ENCODE measurements at regions not wholly inside any gene's neighbourhood (a gene's known extent, or its start where the extent isn't known, plus 50 kb on each side); places are given as distances from the start of the nearest gene placed in this dataset.

DNA sequence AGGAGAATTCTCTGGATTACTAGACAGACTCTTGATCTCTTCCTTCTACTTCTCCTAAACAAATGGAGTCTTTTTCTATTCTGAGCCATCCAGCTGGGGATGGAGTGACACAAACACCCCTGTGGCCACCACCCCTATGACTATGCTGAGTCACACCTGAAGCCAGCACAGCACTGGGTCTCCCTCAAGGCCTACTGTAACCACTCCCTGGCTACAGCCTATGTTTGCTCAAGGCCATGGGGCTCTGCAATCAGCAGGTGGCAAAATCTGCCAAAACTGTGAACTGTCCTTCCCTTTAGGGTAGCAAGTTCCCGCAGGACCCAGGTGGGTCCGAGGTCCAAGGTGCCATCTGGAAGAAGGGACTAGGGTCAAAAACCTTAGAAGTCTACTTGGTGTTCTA is 132.3 kb downstream of the TINAG start:
- TF ChIP-seq, protein P1, sequence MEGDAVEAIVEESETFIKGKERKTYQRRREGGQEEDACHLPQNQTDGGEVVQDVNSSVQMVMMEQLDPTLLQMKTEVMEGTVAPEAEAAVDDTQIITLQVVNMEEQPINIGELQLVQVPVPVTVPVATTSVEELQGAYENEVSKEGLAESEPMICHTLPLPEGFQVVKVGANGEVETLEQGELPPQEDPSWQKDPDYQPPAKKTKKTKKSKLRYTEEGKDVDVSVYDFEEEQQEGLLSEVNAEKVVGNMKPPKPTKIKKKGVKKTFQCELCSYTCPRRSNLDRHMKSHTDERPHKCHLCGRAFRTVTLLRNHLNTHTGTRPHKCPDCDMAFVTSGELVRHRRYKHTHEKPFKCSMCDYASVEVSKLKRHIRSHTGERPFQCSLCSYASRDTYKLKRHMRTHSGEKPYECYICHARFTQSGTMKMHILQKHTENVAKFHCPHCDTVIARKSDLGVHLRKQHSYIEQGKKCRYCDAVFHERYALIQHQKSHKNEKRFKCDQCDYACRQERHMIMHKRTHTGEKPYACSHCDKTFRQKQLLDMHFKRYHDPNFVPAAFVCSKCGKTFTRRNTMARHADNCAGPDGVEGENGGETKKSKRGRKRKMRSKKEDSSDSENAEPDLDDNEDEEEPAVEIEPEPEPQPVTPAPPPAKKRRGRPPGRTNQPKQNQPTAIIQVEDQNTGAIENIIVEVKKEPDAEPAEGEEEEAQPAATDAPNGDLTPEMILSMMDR (conservative IDR thresholded peaks at IDR 0.05) = no peak
- H3K27ac ChIP-seq = no peak overlapping the region

GRCh38 chr6:54441020-54441419 is 132.8 kb downstream of the TINAG start:
- H3K27ac ChIP-seq = no peak overlapping the region
- TF ChIP-seq, protein P1 (conservative IDR thresholded peaks at IDR 0.05) = no peak

DNA sequence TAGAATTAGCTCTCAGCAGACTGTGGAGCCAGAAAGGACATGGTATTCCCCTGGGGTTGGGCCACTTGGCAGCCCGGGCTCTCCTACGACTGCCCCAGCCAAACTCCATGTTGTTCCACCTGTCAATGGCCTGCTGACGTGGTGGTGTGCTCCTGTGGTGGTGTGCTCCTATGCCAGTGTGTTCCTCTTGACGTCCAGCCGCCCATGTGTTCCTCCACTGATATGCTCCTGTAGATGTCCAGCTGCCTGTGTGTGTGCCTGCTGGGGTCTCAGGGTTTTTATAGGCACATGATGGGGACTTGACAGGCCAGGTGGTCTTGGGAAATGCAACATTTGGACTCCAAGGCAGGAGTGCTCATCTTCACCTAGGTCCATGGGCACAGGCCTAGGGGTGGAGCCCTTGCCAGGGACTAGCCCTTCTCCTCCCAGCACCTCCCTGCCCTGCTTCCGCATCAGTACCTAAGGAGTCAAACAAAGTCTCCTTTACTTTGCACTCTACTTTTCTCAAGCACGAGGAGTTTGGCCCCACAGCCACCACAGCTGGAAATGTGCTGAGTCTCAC is 133.5 kb downstream of the TINAG start:
- TF ChIP-seq, protein P1 (conservative IDR thresholded peaks at IDR 0.05) = no peak
- no peak overlapping the region for H3K27ac ChIP-seq

- TF ChIP-seq, protein P1 (conservative IDR thresholded peaks at IDR 0.05) = no peak
- no peak overlapping the region for H3K27ac ChIP-seq
Observed at GRCh38 chr6:54445207-54445606, 137.0 kb downstream of the TINAG start.

GRCh38 chr6:54448617-54449016 is 140.4 kb downstream of the TINAG start:
- TF ChIP-seq, protein P1 (conservative IDR thresholded peaks at IDR 0.05) = no peak

DNA sequence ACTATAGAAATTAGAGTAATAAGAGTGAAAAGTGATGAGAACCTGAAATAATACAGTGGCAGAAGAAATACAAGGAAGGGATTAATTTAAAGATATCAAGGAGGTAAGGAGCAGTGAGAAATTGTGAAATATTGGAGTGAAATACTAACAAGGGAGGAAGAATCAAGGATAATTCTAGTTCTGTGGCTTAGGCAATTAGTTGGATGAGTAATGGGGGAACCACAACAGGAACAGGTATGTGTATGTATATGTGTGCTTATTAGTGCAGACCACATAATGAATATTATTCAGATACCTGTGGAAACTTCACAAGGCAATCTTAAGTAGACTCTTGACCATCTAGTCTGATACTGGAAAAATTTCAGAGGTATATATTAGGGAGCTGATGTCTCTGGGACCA is 143.3 kb downstream of the TINAG start:
- H3K27ac ChIP-seq = no peak overlapping the region
- TF ChIP-seq, protein P1 (conservative IDR thresholded peaks at IDR 0.05) = no peak

More at GRCh38 chr6:54448617-54449016, 140.4 kb downstream of the TINAG start:
- H3K27ac ChIP-seq = no peak overlapping the region

DNA sequence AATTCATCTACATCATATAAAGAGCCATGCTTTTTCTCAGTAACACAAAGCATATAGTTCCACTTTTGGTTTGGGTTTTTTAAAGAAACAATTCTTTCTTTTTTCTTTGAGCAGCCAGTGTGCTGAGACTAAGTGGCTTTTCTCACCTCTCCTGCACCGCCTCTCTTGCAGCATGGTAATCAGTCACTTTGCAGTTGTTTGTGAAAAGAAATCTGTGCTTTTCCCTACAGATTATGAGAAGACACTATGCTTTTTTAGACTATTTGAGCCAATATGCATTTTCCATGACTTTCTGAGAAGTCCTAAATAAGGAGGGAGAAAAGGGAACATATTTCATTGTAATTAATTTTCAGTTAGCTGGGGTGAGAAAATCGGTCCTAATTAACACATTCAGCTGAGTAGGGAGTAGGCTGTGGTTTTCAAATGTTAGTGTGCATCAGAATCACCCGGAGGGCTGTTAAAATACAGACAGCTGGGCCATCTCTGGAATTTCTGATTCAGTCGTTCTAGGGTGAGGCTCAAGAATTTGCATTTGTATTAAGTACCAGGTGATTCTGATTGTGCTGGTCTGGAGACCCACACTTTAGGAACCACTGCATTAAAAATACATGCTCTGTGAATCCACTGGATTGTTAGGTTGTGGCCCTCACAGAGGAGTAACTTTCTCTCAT is 155.2 kb downstream of the TINAG start:
- TF ChIP-seq, protein P1 (conservative IDR thresholded peaks at IDR 0.05) = no peak
- no peak overlapping the region for H3K27ac ChIP-seq
